GM12874 (cell line): ENCODE measurements at regions not wholly inside any gene's neighbourhood (a gene's known extent, or its start where the extent isn't known, plus 50 kb on each side); places are given as distances from the start of the nearest gene placed in this dataset.

Experiments used
- TF ChIP-seq, protein P1 (sequence below): IDR thresholded peaks from 2 replicates; pipeline ENCODE4 v1.5.1; 2011; ENCODE audit warnings: low read depth, mild to moderate bottlenecking, control low read depth, low read length, moderate library complexity; ENCODE audit not compliant: insufficient read depth

DNA sequence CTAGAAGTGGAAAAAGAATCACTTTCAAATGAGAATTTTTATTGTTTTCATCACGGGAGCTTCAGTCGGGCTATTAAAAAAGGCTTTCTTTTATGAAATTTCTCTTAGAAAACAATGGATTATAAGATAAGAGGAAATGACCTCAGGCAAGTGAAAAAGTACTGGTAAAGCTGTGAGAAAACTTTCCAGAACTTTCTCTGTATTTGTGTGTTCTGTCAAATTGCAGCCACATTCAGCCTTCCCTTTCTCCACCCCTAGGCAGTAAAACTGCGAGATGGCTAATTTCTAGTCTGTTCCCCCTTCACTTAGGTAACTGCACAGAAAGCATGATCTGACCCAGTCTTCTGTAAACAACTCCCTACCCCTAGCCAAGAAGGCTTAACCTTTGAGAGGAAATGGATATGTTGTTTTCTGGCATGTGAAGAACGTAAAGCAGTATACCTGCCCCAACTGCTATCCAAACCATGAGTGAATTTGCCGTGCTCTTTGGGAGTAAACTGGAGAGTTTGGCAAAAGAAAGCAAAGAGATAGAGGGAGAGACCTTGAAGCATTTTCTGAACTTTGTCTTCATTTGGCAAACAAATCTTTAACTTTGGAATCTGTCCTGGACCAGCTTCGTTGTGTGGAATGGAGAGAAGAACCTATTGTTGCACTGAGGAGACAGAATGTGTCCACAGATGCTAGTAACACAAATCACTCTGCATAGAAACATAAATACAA, 105.4 kb downstream of the ETAA1 start:
- TF ChIP-seq, protein P1, sequence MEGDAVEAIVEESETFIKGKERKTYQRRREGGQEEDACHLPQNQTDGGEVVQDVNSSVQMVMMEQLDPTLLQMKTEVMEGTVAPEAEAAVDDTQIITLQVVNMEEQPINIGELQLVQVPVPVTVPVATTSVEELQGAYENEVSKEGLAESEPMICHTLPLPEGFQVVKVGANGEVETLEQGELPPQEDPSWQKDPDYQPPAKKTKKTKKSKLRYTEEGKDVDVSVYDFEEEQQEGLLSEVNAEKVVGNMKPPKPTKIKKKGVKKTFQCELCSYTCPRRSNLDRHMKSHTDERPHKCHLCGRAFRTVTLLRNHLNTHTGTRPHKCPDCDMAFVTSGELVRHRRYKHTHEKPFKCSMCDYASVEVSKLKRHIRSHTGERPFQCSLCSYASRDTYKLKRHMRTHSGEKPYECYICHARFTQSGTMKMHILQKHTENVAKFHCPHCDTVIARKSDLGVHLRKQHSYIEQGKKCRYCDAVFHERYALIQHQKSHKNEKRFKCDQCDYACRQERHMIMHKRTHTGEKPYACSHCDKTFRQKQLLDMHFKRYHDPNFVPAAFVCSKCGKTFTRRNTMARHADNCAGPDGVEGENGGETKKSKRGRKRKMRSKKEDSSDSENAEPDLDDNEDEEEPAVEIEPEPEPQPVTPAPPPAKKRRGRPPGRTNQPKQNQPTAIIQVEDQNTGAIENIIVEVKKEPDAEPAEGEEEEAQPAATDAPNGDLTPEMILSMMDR: no peak

DNA sequence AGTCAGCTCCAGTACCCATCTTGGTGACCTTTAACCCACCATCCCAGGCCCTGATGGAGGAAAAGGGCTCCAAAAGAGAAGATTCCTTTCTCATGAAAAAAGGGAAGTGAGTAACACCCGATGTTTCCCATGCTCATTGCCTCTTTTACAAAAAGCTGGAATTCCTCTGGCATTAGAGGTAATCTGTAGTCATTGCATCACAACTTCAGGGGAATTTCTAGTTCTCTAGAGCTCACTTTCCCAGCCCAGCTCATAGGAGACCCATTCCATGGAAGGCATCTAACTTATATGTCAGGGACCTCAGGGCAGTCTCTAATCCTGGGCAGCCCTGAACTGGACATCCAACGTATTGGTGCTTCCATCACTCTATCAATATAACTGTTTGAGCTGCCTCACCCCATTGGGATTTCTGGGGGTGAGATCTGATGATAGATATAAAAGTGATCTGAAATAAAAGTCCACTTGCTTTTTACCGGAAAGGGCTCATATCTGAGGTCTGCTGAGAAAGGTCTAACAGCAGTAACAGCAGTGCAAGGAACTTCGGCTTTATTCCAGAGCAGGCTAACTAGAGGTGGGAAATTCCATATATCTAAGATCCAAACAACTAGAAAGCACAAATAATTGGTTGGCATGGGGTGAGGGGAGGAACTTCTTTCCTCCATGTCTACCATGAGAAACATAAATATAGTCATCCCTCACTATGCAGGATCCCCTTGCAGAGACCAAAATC, 106.1 kb downstream of the ETAA1 start:
- TF ChIP-seq, protein P1: no peak

DNA sequence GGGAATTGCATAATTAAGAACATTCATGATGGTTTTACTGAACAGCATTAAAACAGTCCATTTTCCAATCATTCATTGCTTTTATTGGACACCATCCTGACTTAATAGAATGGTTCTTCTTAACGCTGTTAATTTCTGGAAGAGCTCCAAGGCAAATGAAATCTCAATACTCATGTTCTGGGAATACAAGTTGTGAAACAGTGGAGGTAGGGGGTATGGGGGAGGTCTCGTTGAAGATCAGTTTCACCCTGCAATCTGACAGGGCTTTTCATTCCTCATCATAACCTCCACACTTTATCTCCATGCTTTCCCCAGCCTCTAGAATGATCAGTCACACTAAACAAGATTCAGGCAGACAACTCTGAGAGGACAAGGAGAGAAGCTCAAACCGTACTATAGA, 113.6 kb downstream of the ETAA1 start:
- TF ChIP-seq, protein P1: no peak

DNA sequence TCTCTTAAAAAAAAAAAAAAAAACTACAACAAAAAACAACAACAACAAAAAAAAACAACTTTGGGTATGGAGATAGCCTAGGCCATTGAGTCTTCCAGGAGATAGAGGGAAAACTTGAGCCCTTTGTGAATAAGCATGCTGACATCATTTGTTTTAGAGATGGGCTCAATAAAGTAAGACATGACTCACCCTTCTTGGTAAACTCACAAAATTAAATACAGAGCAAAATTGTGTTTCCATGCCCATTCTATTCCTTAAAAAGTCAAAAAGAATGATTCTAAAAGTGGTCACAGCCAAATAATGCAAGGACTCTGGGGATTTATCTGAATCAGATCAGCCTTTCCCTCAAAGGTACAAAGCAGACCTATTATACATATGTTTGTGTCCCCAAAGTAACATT, 117.4 kb downstream of the ETAA1 start:
- TF ChIP-seq, protein P1: no peak

DNA sequence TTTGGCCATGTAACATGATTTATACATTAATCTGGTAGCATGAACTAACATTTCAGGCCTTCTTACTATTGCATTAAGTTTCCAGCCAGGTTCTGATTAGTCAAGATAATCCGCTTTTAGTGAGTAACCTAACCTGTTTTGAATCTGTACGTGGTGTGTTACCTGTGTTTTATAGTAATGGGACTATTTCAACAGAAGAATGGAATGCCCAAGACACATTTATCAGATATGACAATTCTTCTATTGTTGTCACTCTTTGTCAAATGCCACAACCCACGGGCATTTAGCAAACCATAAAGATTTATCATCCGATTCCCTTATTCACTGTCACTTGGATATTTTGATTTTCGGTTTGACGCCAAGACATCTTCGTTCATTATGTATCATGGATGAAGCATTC, 117.9 kb downstream of the ETAA1 start:
- TF ChIP-seq, protein P1: no peak

GRCh38 chr2:67515538-67515937, 118.4 kb downstream of the ETAA1 start:
- TF ChIP-seq, protein P1: no peak

GRCh38 chr2:67516362-67516761, 119.2 kb downstream of the ETAA1 start:
- TF ChIP-seq, protein P1: no peak
